22Rv1 (cell line): ENCODE measurements at regions not wholly inside any gene's neighbourhood (a gene's known extent, or its start where the extent isn't known, plus 50 kb on each side); places are given as distances from the start of the nearest gene placed in this dataset.
"Not testable (repeated sequence)": the region's sequence is repeated elsewhere in the genome, so short reads cannot be mapped to it uniquely, and the experiment has no call there.

Experiments used
- CTCF ChIP-seq: fragments of 450-650 bp; IDR thresholded peaks from 2 replicates; pipeline ENCODE4 v1.5.1; 2017; ENCODE audit warnings: mild to moderate bottlenecking
- ZFX ChIP-seq: fragments of 450-650 bp; IDR thresholded peaks from 2 replicates; pipeline ENCODE4 v1.6.1; 2017; ENCODE audit warnings: antibody characterized with exemption, borderline replicate concordance

- not testable (repeated sequence) for TF ChIP-seq CTCF, ZFX
Measured at GRCh38 chr15:63448872-63449555, 55.4 kb upstream of the USP3 start.
